ENCODE measurements at regions not wholly inside any gene's neighbourhood (a gene's known extent, or its start where the extent isn't known, plus 50 kb on each side); places are given as distances from the start of the nearest gene placed in this dataset.

DNA sequence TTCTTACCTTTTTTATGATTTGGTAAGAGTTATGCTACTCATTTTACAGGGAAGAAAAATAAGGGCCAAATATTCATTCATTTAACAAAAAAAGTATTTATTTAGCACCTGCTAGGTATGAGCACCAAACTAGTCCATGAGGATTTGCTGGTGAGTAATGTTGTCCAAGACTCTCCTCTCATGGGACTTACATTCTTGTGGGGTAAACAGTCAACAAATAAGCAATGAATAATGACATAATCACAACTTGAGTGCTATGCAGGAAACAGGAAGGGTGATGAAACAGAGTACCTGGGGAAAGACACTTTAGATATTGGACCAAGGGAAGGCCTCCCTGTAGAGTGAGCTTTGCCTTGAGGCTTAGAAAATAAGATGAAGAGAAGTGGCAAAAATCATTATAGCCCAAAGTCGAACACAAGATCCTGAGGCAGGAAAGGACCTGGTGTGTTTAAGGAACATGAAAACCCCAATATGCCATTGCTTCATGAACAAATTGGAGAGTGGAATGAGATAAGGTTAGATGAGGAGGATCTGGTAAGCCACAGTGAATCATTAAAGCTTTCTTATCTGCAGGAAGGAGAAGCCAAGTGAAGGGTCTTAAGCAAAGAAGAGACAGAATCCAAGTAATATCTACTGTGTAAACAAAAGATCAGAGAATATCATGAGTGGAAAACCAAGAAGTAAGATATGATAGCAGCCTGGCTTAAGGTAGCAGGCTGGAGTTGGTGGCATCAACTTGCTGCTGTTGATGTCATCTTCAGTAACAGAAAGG, 294.5 kb upstream of the NBEA start:
- H3K4me3 Mint-ChIP-seq, result no peak overlapping the region
- H3K36me3 Mint-ChIP-seq, result no peaks in the 10 kb centered on the region
- no peaks in the 10 kb centered on the region for H3K27me3 Mint-ChIP-seq
- no peaks in the 10 kb centered on the region for H3K4me1 Mint-ChIP-seq
- H3K27ac Mint-ChIP-seq, result no peak overlapping the region
- DNase-seq, result no peak
- peaks cover 1% of the 10 kb centered on the region for H3K9me3 Mint-ChIP-seq

DNA sequence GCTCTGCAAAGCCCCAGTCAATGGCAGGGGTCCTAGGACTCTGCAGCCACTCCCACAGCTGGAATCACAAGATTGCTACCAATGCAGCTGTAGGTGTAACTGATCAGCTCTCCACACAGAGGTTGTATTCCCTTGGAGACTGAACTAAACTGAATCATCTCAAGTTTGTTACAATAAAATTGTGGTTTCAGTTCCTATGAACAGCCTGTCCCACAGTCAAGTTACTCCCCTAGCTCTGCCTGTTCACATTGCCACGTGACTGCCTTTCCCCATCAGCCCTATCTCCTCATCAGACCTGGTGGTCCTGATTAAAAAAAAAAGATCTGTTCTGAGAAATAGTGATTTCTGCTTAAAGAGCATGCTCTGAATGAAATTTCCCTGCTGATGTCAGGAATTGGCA, 287.9 kb upstream of the NBEA start:
- Mint-ChIP-seq H3K4me1 (no peaks in the 10 kb centered on the region), H3K9me3 (peaks cover 1% of the 10 kb centered on the region), H3K4me3 (no peak overlapping the region), H3K27ac (no peak overlapping the region), H3K36me3 (no peaks in the 10 kb centered on the region), H3K27me3 (no peaks in the 10 kb centered on the region)
- DNase-seq, result no peak

GRCh38 chr13:34654647-34655046, 287.4 kb upstream of the NBEA start:
- no peak for DNase-seq
- H3K27me3 Mint-ChIP-seq, result peaks cover 3% of the 10 kb centered on the region
- H3K4me3 Mint-ChIP-seq, result no peak overlapping the region

DNA sequence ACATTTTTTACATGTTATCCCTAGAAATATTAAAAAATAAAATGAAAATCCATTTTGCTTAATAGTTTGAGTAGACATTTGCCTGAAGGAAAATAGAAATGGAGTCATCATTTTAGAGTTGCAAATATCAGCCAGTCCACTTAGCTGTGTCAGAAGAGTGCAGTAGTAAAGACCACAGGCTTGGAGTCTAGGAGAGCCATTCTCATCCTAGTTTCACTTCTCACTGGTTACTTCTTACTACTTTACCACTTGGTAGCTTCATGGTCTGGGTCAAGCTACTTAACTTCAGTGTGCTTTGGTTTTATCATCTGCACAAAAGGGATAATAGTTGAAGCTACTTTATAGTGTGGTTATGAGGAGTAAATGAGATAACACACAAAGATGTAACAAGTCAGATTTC, 286.5 kb upstream of the NBEA start:
- no peaks in the 10 kb centered on the region for H3K36me3 Mint-ChIP-seq
- H3K27ac Mint-ChIP-seq, result no peak overlapping the region
- no peak for DNase-seq
- no peaks in the 10 kb centered on the region for H3K4me1 Mint-ChIP-seq
- H3K27me3 Mint-ChIP-seq, result peaks cover 6% of the 10 kb centered on the region
- H3K4me3 Mint-ChIP-seq, result no peak overlapping the region
- H3K9me3 Mint-ChIP-seq, result peaks cover 1% of the 10 kb centered on the region

More at GRCh38 chr13:34654647-34655046, 287.4 kb upstream of the NBEA start:
- Mint-ChIP-seq H3K4me1 (no peaks in the 10 kb centered on the region), H3K36me3 (no peaks in the 10 kb centered on the region), H3K9me3 (peaks cover 1% of the 10 kb centered on the region), H3K27ac (no peak overlapping the region)

DNA sequence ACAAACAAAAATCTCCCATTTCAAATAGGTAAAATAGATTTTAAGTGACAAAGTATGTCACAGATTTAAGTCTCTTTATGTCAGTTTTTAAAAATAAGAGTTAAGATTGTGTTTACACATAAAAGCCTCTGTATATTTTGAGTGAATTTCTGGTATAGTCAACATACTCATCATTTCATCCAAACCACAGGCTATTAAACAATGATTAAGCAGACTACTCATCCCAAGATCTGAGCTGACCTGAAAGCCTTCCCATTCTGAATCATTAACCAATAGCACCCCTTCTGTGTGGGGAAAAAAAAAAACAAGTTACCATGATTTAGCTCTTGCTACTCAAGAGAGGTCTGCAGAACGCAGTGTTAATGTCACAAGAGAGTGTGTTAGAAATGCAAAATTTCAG, 284.4 kb upstream of the NBEA start:
- Mint-ChIP-seq H3K4me3 (no peak overlapping the region), H3K9me3 (no peaks in the 10 kb centered on the region), H3K27me3 (peaks cover 6% of the 10 kb centered on the region), H3K27ac (no peak overlapping the region), H3K36me3 (no peaks in the 10 kb centered on the region), H3K4me1 (no peaks in the 10 kb centered on the region)
- DNase-seq, result no peak

GRCh38 chr13:34667286-34668218, 274.5 kb upstream of the NBEA start:
- no peaks in the 10 kb centered on the region for H3K4me1 Mint-ChIP-seq
- no peaks in the 10 kb centered on the region for H3K9me3 Mint-ChIP-seq
- H3K36me3 Mint-ChIP-seq, result no peaks in the 10 kb centered on the region
- H3K27ac Mint-ChIP-seq, result no peak overlapping the region
- DNase-seq, result no peak
- H3K4me3 Mint-ChIP-seq, result no peak overlapping the region
- no peaks in the 10 kb centered on the region for H3K27me3 Mint-ChIP-seq

DNA sequence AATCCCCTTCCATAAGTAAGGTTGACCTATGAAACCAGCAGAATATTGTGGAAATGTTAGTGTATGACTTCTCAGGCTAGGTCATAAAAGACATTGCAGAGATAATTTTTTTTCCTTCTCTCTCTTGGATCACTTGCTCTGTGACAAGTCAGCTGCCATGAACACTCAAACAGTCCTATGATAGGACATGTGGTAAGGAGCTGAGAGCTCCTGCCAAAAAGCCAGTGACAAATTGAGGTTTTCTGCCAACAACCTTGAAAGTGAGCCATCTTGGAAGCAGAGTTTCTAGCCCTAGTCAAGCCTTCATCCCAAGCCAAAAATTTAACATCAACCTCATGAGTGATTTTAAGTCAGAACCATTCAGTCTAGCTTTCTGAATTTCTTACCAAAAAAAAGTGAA, 270.9 kb upstream of the NBEA start:
- Mint-ChIP-seq H3K27ac (no peak overlapping the region), H3K27me3 (peaks cover 4% of the 10 kb centered on the region), H3K36me3 (no peaks in the 10 kb centered on the region), H3K4me3 (no peak overlapping the region), H3K9me3 (no peaks in the 10 kb centered on the region), H3K4me1 (no peaks in the 10 kb centered on the region)
- DNase-seq, result no peak

DNA sequence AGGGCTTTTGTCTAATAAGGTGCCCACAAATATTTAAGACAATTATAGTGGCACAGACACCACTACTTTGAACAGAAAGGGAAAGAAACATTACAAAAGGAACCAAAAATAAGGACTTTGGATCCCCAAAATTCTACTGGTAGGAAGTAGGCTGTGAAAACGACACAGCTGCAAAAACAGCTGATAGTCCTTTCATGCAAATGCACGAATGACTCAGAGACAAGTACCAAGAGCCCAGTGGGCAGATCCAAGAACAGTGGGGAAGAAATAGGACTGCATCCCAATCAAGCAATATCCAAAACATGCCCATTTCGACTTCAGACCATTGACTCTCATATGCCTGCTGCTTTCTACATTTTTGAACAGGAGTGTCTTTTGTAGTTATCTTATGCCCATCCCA, 269.4 kb upstream of the NBEA start:
- no peak for DNase-seq
- H3K27ac Mint-ChIP-seq, result no peak overlapping the region
- no peaks in the 10 kb centered on the region for H3K4me1 Mint-ChIP-seq
- H3K36me3 Mint-ChIP-seq, result no peaks in the 10 kb centered on the region
- H3K27me3 Mint-ChIP-seq, result peaks cover 7% of the 10 kb centered on the region
- no peak overlapping the region for H3K4me3 Mint-ChIP-seq
- H3K9me3 Mint-ChIP-seq, result no peaks in the 10 kb centered on the region

DNA sequence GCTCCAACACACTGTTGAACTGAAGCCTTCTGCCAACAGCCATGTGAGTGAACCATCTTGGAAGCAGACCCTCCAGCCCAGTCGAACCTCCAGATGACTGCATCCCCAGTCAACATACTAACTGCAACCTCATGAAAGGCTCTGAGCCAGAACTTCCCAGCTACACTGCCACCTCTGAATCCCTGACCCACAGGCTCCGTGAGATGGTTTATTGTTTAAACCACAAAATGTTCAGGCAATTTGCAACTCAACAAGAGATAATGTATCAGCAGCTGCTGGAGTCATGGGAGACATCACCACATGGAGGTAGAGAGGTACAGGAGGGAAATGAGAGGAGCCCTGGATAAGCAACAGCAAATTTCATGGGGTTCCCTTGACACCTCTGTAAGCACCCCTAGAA, 266.4 kb upstream of the NBEA start:
- no peak overlapping the region for H3K27ac Mint-ChIP-seq
- H3K27me3 Mint-ChIP-seq, result peaks cover 7% of the 10 kb centered on the region
- no peak overlapping the region for H3K4me3 Mint-ChIP-seq
- no peaks in the 10 kb centered on the region for H3K4me1 Mint-ChIP-seq
- no peaks in the 10 kb centered on the region for H3K36me3 Mint-ChIP-seq
- no peak for DNase-seq
- no peaks in the 10 kb centered on the region for H3K9me3 Mint-ChIP-seq

- DNase-seq, result no peak
- peaks cover 7% of the 10 kb centered on the region for H3K27me3 Mint-ChIP-seq
- no peak overlapping the region for H3K27ac Mint-ChIP-seq
- H3K36me3 Mint-ChIP-seq, result no peaks in the 10 kb centered on the region
- H3K4me1 Mint-ChIP-seq, result no peaks in the 10 kb centered on the region
- no peaks in the 10 kb centered on the region for H3K9me3 Mint-ChIP-seq
- no peak overlapping the region for H3K4me3 Mint-ChIP-seq
Measured at GRCh38 chr13:34678154-34678553, 263.9 kb upstream of the NBEA start.

DNA sequence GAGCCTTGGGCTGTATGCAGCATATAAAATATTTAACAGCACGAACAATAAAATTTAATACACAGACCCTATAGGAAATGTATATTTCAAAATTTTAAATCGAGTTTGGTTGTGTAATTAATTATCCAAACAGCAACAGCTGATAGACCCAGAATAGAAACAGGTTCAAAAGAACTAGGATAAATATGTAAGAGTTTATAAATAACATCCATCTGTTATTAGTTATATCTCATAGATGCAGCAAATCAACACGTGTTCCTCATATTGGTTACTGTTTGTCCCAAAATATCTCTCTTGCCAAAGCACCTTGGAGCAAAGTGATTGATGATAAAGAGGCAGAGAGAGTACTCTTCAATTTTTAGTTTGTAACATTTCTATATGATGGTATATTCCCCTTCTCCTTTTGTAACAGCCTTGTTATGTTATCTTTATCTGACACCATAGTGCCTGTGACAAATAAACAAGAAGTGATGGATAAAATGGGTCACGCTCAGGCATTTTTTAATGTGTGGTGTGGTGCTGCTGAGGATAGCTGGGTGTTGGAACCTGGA, 260.6 kb upstream of the NBEA start:
- no peak overlapping the region for H3K27ac Mint-ChIP-seq
- DNase-seq, result no peak
- no peak overlapping the region for H3K4me3 Mint-ChIP-seq
- no peaks in the 10 kb centered on the region for H3K4me1 Mint-ChIP-seq
- no peaks in the 10 kb centered on the region for H3K9me3 Mint-ChIP-seq
- H3K36me3 Mint-ChIP-seq, result no peaks in the 10 kb centered on the region
- peaks cover 3% of the 10 kb centered on the region for H3K27me3 Mint-ChIP-seq

GRCh38 chr13:34695063-34695462, 247.0 kb upstream of the NBEA start:
- Mint-ChIP-seq H3K4me1 (no peaks in the 10 kb centered on the region), H3K4me3 (no peak overlapping the region), H3K27ac (no peak overlapping the region), H3K36me3 (no peaks in the 10 kb centered on the region), H3K27me3 (peaks cover 10% of the 10 kb centered on the region), H3K9me3 (no peaks in the 10 kb centered on the region)
- no peak for DNase-seq

DNA sequence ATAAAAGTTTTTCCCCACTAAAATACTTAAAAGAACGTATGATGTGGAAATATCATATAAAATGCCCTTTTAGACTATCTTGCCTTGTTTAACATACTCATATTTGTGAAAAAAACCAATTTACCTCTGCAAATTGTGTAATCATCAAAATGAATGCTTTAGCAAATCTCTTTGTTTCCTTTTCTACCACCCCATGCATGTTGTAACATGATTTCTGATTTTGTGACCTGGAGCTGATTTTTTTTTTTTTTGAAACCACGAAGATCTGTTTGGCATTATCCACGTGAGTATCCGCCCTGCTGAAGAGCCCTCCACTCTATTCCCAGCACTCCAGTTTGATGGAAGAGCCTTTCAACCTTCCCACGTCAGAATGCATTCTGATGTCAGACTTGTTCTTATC, 245.8 kb upstream of the NBEA start:
- Mint-ChIP-seq H3K9me3 (no peaks in the 10 kb centered on the region), H3K4me3 (no peak overlapping the region), H3K27me3 (peaks cover 7% of the 10 kb centered on the region), H3K36me3 (no peaks in the 10 kb centered on the region), H3K27ac (no peak overlapping the region), H3K4me1 (no peaks in the 10 kb centered on the region)
- no peak for DNase-seq

DNA sequence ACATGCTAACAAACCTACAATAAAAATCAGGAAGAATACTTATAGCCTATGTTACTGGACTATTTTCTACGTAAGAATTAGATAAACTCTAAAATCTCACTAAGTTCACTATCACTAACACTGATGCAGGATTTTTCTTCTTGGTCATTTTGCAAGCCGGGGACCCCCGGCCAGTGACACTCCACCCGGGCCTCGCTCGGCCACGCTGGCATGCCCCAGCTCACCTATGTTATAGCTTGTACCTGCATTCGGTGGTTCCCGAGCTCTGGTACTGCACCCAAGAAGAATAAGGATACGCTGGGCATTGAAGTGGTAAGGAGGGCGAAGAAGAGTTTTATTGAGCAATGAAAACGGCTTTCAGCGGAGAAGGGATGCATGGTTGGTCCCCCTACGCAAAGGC, 245.3 kb upstream of the NBEA start:
- H3K4me1 Mint-ChIP-seq, result no peaks in the 10 kb centered on the region
- no peaks in the 10 kb centered on the region for H3K36me3 Mint-ChIP-seq
- no peak overlapping the region for H3K27ac Mint-ChIP-seq

GRCh38 chr13:34698945-34699344, 243.1 kb upstream of the NBEA start:
- no peaks in the 10 kb centered on the region for H3K9me3 Mint-ChIP-seq
- H3K4me3 Mint-ChIP-seq, result no peak overlapping the region
- no peak for DNase-seq
- H3K27ac Mint-ChIP-seq, result no peak overlapping the region
- no peaks in the 10 kb centered on the region for H3K36me3 Mint-ChIP-seq
- H3K27me3 Mint-ChIP-seq, result no peaks in the 10 kb centered on the region
- H3K4me1 Mint-ChIP-seq, result no peaks in the 10 kb centered on the region

More for the DNA sequence above, 245.3 kb upstream of the NBEA start:
- Mint-ChIP-seq H3K9me3 (no peaks in the 10 kb centered on the region), H3K4me3 (no peak overlapping the region), H3K27me3 (peaks cover 7% of the 10 kb centered on the region)
- DNase-seq, result no peak
